ENCODE measurements at regions not wholly inside any gene's neighbourhood (a gene's known extent, or its start where the extent isn't known, plus 50 kb on each side); places are given as distances from the start of the nearest gene placed in this dataset.

GRCh38 chr7:77484785-77485184, 52.3 kb upstream of the PTPN12 start:
- TF ChIP-seq EZH2 (IDR thresholded peaks at IDR 0.05; ENCODE audit: borderline replicate concordance, low read depth, low read length, poor library complexity, severe bottlenecking) (no peak), CTCF (conservative IDR thresholded peaks at IDR 0.05; ENCODE audit: low read depth, low read length) (no peak)

Measured in A673 (cell line).